ENCODE measurements at regions not wholly inside any gene's neighbourhood (a gene's known extent, or its start where the extent isn't known, plus 50 kb on each side); places are given as distances from the start of the nearest gene placed in this dataset.

- DNase-seq (ENCODE audit: low spot score) = no peak
- H3K4me1 ChIP-seq = peaks cover 0 to 51% of the 10 kb centered on the region in 2 donors
- TF ChIP-seq CTCF (IDR thresholded peaks at IDR 0.05) = no peak
- no peaks in the 10 kb centered on the region for H3K9me3 ChIP-seq
- no peaks in the 10 kb centered on the region for H3K36me3 ChIP-seq
- no peaks in the 10 kb centered on the region for H3K27me3 ChIP-seq
- peak overlapping the region in 1 of 2 donors; percentile 21 for H3K4me3 ChIP-seq
- peak overlapping the region; percentile 65 to 83 for H3K27ac ChIP-seq
Measured at GRCh38 chr13:44156294-44156658, 217.3 kb upstream of the SERP2 start.

- DNase-seq (ENCODE audit: low spot score) = no peak
- no peaks in the 10 kb centered on the region for H3K36me3 ChIP-seq
- no peak overlapping the region for H3K4me3 ChIP-seq
- no peak for TF ChIP-seq CTCF (IDR thresholded peaks at IDR 0.05)
- H3K4me1 ChIP-seq = peaks cover 0 to 56% of the 10 kb centered on the region in 2 donors
- no peaks in the 10 kb centered on the region for H3K9me3 ChIP-seq
- H3K27me3 ChIP-seq = no peaks in the 10 kb centered on the region
- peak overlapping the region; percentile 64 to 78 for H3K27ac ChIP-seq
Measured at GRCh38 chr13:44157606-44158005, 216.0 kb upstream of the SERP2 start.

GRCh38 chr13:44158098-44158521 lies 215.5 kb upstream of the SERP2 start:
- no peaks in the 10 kb centered on the region for H3K9me3 ChIP-seq
- no peak overlapping the region for H3K4me3 ChIP-seq
- no peaks in the 10 kb centered on the region for H3K27me3 ChIP-seq
- peak overlapping the region; percentile 64 to 78 for H3K27ac ChIP-seq
- no peak for DNase-seq (ENCODE audit: low spot score)
- peaks cover 0 to 56% of the 10 kb centered on the region in 2 donors for H3K4me1 ChIP-seq
- no peak for TF ChIP-seq CTCF (IDR thresholded peaks at IDR 0.05)
- no peaks in the 10 kb centered on the region for H3K36me3 ChIP-seq

- peak overlapping the region; percentile 64 to 78 for H3K27ac ChIP-seq
- no peak for TF ChIP-seq CTCF (IDR thresholded peaks at IDR 0.05)
- H3K36me3 ChIP-seq = no peaks in the 10 kb centered on the region
- no peak overlapping the region for H3K4me3 ChIP-seq
- H3K4me1 ChIP-seq = peaks cover 0 to 56% of the 10 kb centered on the region in 2 donors
- no peaks in the 10 kb centered on the region for H3K27me3 ChIP-seq
- DNase-seq (ENCODE audit: low spot score) = no peak
- no peaks in the 10 kb centered on the region for H3K9me3 ChIP-seq
Measured at GRCh38 chr13:44158881-44159632, 214.6 kb upstream of the SERP2 start.

- Histone ChIP-seq H3K27me3 (no peaks in the 10 kb centered on the region), H3K9me3 (no peaks in the 10 kb centered on the region), H3K4me1 (peaks cover 0 to 56% of the 10 kb centered on the region in 2 donors), H3K4me3 (no peak overlapping the region), H3K36me3 (no peaks in the 10 kb centered on the region), H3K27ac (peak overlapping the region; percentile 64 to 78)
- no peak for TF ChIP-seq CTCF (IDR thresholded peaks at IDR 0.05)
- DNase-seq (ENCODE audit: low spot score) = no peak
Measured at GRCh38 chr13:44159633-44160279, 213.9 kb upstream of the SERP2 start.
